ENCODE measurements at regions not wholly inside any gene's neighbourhood (a gene's known extent, or its start where the extent isn't known, plus 50 kb on each side); places are given as distances from the start of the nearest gene placed in this dataset.
"Not testable (repeated sequence)": the region's sequence is repeated elsewhere in the genome, so short reads cannot be mapped to it uniquely, and the experiment has no call there.

DNA sequence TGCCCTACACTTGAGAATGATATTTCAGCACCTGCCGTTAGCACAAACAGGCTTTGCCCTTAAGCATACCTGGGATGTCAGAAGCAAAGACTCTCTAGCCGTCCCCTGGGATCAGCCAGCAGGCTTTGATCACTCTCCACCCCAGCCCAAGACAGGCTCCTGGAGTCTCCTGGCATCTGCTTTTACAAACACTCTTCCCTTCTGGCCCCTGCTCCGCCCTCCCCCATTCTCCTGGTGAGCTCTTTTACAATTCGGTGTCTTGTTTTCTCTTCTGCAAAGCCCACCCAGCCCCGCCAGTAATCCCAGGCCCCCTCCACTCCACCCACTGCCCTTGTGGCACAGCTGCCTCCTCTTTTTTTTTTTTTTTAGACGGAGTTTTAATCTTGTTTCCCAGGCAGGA is 50.4 kb downstream of the KATNIP start:
- Histone ChIP-seq H3K9me3 (ENCODE audit: insufficient read depth, low read depth, low read length) (no peaks in the 10 kb centered on the region), H3K4me1 (ENCODE audit: insufficient read depth, low read length) (peaks cover 20% of the 10 kb centered on the region), H3K9ac (ENCODE audit: low read depth, low read length) (no peak overlapping the region), H3K36me3 (ENCODE audit: insufficient read depth, low read length) (no peaks in the 10 kb centered on the region), H3K27ac (ENCODE audit: low read depth, low read length) (no peak overlapping the region), H3K4me3 (ENCODE audit: low read length) (no peak overlapping the region), H3K27me3 (ENCODE audit: insufficient read depth, low read length) (no peaks in the 10 kb centered on the region)
- WGBS = 26% methylated on average over 6 of the region's 6 CpGs

DNA sequence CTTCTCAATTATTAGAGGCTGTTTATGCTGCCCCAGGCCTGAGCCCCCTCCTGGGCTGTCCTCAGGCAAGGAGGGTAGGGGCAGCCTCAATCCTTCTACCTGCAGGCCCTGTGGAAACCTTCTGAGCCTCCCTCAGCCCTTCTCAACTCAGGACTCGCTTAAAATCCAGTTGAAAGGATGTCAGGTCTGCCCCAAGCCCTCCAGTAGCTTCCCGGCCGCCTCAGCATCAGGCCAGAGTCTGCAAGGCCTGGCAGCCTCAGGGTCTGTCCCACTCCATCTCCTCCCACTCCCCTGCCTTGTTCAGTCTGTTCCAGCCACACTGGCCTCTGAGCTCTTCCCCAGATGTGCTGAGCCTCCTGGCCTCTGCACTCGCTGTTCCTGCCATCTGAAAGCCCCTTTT is 52.2 kb downstream of the KATNIP start:
- no peaks in the 10 kb centered on the region for H3K27me3 ChIP-seq (ENCODE audit: insufficient read depth, low read length)
- H3K9me3 ChIP-seq (ENCODE audit: insufficient read depth, low read depth, low read length) = no peaks in the 10 kb centered on the region
- H3K4me1 ChIP-seq (ENCODE audit: insufficient read depth, low read length) = peaks cover 20% of the 10 kb centered on the region
- H3K36me3 ChIP-seq (ENCODE audit: insufficient read depth, low read length) = no peaks in the 10 kb centered on the region
- H3K4me3 ChIP-seq (ENCODE audit: low read length) = no peak overlapping the region
- H3K27ac ChIP-seq (ENCODE audit: low read depth, low read length) = no peak overlapping the region
- 94% methylated on average over 4 of the region's 4 CpGs for WGBS
- no peak overlapping the region for H3K9ac ChIP-seq (ENCODE audit: low read depth, low read length)

DNA sequence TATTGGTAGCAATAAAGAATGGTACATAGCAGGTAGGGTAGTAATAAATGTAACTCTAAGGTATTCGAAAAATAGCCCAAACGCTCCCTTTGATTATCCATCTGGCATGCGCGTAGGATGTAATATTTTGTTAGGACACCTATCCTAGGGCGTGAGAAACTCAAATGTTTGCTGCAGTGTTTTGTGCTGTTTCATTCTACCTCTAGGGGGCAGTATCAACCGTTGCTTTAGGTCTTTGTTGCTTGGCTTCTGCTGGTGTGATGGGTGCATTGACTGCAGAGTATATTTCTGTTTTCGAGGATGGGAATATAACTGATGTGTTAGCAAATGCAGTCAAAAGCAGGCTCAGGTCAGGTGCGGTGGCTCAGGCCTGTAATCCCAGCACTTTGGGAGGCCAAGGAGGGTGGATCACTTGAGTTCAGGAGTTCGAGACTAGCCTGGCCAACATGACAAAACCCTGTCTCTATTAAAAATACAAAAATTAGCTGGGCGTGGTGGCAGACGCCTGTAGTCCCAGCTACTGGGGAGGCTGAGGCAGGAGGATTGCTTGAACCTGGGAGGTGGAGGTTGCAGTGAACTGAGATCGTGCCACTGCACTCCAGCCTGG is 55.7 kb downstream of the KATNIP start:
- WGBS = 74% methylated on average over 11 of the region's 12 CpGs
- H3K27ac ChIP-seq (ENCODE audit: low read depth, low read length); H3K9ac ChIP-seq (ENCODE audit: low read depth, low read length); H3K9me3 ChIP-seq (ENCODE audit: insufficient read depth, low read depth, low read length); H3K4me3 ChIP-seq (ENCODE audit: low read length); H3K27me3 ChIP-seq (ENCODE audit: insufficient read depth, low read length); H3K36me3 ChIP-seq (ENCODE audit: insufficient read depth, low read length): not testable (repeated sequence)
- peaks cover 11% of the 10 kb centered on the region; the same call in 1 of the 2 replicates for H3K4me1 ChIP-seq (ENCODE audit: insufficient read depth, low read length)

DNA sequence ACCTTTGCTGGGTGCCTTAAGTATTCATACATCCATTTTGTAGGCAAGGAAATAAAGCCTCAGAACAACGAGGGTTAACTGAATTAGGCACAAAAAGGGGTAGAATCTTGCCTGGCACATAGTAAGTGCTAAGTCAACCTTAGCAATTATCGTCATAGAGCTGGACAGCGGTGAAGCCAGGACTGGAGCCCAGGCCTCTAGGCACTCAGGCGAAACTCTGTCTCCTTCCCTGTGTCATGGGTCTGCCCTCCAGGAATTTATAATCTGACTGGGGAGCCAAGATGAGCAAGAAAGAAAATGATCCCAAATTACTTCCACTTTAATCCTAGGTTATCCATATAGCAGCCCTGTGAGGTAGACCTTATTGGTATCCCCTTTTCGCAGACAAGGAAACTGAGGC is 61.4 kb downstream of the KATNIP start:
- Histone ChIP-seq H3K9me3 (ENCODE audit: insufficient read depth, low read depth, low read length) (no peaks in the 10 kb centered on the region), H3K4me3 (ENCODE audit: low read length) (no peak overlapping the region), H3K9ac (ENCODE audit: low read depth, low read length) (no peak overlapping the region), H3K4me1 (ENCODE audit: insufficient read depth, low read length) (peaks cover 4% of the 10 kb centered on the region; the same call in 1 of the 2 replicates), H3K36me3 (ENCODE audit: insufficient read depth, low read length) (no peaks in the 10 kb centered on the region), H3K27me3 (ENCODE audit: insufficient read depth, low read length) (no peaks in the 10 kb centered on the region), H3K27ac (ENCODE audit: low read depth, low read length) (no peak overlapping the region)
- 94% methylated on average over 5 of the region's 5 CpGs for WGBS

DNA sequence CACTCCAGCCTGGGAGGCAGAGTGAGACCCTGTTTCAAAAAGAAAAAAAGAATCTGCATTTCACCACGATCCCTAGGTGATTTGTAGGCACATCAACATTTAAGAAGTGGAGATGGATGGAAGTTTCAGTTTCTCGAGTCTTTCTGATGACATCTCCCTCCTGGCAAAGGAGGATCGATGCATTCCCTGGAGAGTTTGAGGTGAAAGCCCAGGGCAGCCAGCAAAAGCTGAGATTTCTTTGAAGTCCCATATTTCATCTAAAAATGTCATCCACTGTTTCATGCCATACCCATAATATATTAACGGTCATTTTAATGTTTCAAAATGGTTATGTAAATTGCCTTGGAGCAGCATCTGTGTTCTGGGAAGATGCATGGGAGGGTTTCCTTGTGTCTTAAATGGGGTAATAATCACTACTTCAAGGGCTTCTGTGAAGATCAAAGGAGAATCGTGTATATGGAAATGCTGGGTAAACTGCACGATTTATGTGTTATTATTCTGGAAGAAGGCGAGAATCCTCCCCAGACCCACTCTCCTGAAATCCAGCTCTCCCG is 63.4 kb downstream of the KATNIP start:
- H3K27ac ChIP-seq (ENCODE audit: low read depth, low read length) = no peak overlapping the region
- H3K9ac ChIP-seq (ENCODE audit: low read depth, low read length) = no peak overlapping the region
- H3K27me3 ChIP-seq (ENCODE audit: insufficient read depth, low read length) = no peaks in the 10 kb centered on the region
- 93% methylated on average over 7 of the region's 8 CpGs for WGBS
- peaks cover 4% of the 10 kb centered on the region; the same call in 1 of the 2 replicates for H3K4me1 ChIP-seq (ENCODE audit: insufficient read depth, low read length)
- no peak overlapping the region for H3K4me3 ChIP-seq (ENCODE audit: low read length)
- no peaks in the 10 kb centered on the region for H3K36me3 ChIP-seq (ENCODE audit: insufficient read depth, low read length)
- no peaks in the 10 kb centered on the region for H3K9me3 ChIP-seq (ENCODE audit: insufficient read depth, low read depth, low read length)

DNA sequence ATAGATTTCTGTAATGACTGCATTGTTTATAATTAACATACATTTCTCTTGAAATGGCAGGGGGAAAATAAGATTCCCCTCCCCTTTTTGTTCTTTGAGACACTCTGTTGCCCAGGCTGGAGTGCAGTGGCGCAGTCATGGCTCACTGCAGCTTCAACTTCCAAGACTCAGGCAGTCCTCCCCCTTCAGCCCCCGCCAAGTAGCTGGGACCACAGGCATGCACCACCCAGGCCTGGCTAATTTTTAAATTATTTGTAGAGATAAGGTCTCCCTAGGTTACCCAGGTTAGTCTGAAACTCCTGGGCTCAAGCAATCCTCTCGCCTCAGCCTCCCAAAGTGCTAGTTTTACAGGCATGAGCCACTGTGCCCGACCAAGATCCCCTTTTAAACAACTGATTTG is 67.7 kb downstream of the KATNIP start:
- 87% methylated on average over 4 of the region's 4 CpGs for WGBS

DNA sequence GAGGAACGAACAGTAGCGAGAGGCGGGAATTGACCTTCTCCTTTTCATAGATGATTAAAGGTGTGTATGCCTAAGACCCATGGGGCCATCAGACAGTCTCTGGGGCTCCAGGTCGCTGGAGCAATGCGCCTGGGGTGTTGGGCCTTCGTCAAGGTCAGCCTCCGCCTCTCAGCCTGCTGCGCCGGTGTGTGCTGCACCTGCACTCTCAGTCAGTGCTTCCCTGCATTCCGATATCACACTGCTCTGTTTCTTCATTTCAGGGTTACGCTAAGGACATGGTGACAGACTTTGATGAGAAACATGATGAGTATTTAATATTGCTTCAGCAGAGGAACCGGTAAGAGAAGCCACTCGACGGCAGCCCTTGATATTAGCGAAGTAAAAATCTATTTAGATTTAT is 68.2 kb downstream of the KATNIP start:
- Histone ChIP-seq H3K9ac (ENCODE audit: low read depth, low read length) (no peak overlapping the region), H3K4me1 (ENCODE audit: insufficient read depth, low read length) (no peaks in the 10 kb centered on the region), H3K36me3 (ENCODE audit: insufficient read depth, low read length) (peaks cover 5% of the 10 kb centered on the region; the same call in 1 of the 2 replicates), H3K4me3 (ENCODE audit: low read length) (no peak overlapping the region), H3K27me3 (ENCODE audit: insufficient read depth, low read length) (no peaks in the 10 kb centered on the region), H3K9me3 (ENCODE audit: insufficient read depth, low read depth, low read length) (no peaks in the 10 kb centered on the region), H3K27ac (ENCODE audit: low read depth, low read length) (no peak overlapping the region)
- WGBS = 95% methylated on average over 15 of the region's 15 CpGs

More for the DNA sequence above, 67.7 kb downstream of the KATNIP start:
- H3K27ac ChIP-seq (ENCODE audit: low read depth, low read length) = no peak overlapping the region
- H3K27me3 ChIP-seq (ENCODE audit: insufficient read depth, low read length) = no peaks in the 10 kb centered on the region
- H3K36me3 ChIP-seq (ENCODE audit: insufficient read depth, low read length) = peaks cover 5% of the 10 kb centered on the region; the same call in 1 of the 2 replicates
- no peaks in the 10 kb centered on the region for H3K9me3 ChIP-seq (ENCODE audit: insufficient read depth, low read depth, low read length)
- no peak overlapping the region for H3K4me3 ChIP-seq (ENCODE audit: low read length)
- no peaks in the 10 kb centered on the region for H3K4me1 ChIP-seq (ENCODE audit: insufficient read depth, low read length)
- H3K9ac ChIP-seq (ENCODE audit: low read depth, low read length) = no peak overlapping the region

DNA sequence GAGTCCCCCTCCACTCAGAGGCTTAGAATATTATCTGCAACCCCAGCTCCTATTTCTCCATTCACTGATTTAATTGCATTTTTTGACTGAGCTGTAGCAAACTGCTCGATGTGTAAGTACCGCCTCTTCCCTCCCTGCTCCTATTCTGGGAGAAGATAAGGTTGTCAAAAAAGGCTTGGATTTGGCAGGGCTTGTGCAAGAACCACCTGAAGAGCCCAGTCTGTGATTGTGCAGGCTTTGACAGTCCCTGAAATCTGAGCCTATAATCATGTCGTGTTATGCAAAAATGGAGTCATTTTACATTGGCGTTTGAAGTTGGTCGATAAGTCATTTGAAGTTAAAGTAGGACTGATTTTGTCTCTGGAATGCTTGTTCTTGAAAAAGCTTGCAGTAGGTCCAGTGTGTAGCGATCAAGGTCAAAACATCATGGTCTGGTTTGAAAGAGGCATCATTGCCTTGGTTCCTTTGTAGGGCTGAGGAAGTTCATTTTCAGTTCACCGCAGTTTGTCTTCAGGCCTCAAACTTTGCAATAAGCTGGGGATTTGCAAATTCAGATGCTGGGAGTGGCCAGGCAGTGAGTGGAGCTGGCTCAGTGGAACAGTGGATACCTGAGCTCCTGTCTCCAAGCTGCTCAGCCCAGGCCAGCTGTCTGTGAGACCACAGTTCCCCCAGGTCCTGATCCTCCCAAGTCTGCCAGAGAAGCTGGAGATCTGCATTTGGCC is 68.8 kb downstream of the KATNIP start:
- Histone ChIP-seq H3K27me3 (ENCODE audit: insufficient read depth, low read length) (no peaks in the 10 kb centered on the region), H3K4me1 (ENCODE audit: insufficient read depth, low read length) (no peaks in the 10 kb centered on the region), H3K9me3 (ENCODE audit: insufficient read depth, low read depth, low read length) (no peaks in the 10 kb centered on the region), H3K36me3 (ENCODE audit: insufficient read depth, low read length) (peaks cover 5% of the 10 kb centered on the region; the same call in 1 of the 2 replicates), H3K27ac (ENCODE audit: low read depth, low read length) (no peak overlapping the region), H3K9ac (ENCODE audit: low read depth, low read length) (no peak overlapping the region), H3K4me3 (ENCODE audit: low read length) (no peak overlapping the region)
- 86% methylated on average over 7 of the region's 7 CpGs for WGBS

DNA sequence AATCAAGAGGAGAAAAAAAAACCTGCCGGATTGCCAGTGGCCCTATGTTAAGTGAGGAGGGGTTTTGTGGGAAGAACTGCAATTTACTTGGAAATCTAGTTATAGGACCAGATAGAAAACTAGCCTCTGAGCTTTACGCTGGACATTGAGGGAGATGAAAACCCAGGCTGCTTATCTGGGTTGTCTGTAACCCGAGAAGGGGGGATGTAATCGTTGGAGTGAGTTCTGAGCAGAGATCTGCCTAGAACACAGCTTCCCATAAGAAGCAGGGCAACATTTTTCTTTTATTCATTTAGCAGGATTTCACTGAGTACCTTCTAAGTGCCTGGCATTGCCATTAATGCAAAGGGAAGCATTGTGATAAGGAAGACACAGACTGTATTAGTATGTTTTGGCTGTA is 70.6 kb downstream of the KATNIP start:
- Histone ChIP-seq H3K4me1 (ENCODE audit: insufficient read depth, low read length) (no peaks in the 10 kb centered on the region), H3K27ac (ENCODE audit: low read depth, low read length) (no peak overlapping the region), H3K9me3 (ENCODE audit: insufficient read depth, low read depth, low read length) (no peaks in the 10 kb centered on the region), H3K27me3 (ENCODE audit: insufficient read depth, low read length) (no peaks in the 10 kb centered on the region), H3K9ac (ENCODE audit: low read depth, low read length) (no peak overlapping the region), H3K36me3 (ENCODE audit: insufficient read depth, low read length) (peaks cover 5% of the 10 kb centered on the region; the same call in 1 of the 2 replicates), H3K4me3 (ENCODE audit: low read length) (no peak overlapping the region)
- 81% methylated on average over 4 of the region's 4 CpGs for WGBS

DNA sequence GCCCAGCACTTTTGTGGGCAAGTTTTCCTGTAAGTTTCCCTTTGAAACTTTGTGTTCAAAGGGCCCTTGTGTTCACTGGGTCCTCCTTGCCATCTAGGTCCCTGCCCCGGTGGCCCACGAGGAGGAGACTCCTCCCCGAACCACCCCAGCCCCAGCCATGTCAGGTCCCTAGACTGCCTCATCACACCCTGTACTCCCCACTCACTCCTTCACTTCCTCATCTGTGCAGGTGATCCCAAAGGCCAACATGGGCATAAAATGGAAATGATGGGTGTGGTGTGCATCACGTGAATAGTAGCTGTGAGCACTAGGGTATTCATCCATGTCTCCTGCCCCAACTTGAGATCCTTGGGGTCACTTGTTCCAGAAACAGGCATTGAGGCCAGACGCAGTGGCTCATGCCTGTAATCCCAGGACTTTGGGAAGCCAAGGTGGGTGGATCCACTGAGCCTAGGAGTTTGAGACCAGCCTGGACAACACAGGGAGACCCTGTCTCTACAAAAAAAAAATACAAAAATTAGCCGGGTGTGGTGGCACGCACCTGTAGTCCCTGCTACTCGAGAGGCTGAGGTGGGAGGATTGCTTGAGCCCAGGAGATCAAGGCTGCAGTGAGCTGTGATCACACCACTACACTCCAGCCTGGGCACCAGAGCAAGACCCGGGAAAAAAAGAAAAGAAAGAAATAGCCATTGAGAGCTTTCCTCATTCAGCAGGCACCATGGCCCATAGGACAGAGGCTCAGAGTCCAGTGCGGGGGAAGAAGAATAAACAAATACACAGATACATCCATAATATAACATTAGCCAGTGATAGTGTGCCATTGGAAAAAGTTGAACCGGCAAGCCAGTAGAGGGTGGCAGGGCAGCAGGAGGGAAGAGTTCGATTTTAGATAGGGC is 74.5 kb downstream of the KATNIP start:
- H3K9ac ChIP-seq (ENCODE audit: low read depth, low read length) = no peak overlapping the region
- peaks cover 5% of the 10 kb centered on the region; the same call in 1 of the 2 replicates for H3K36me3 ChIP-seq (ENCODE audit: insufficient read depth, low read length)
- WGBS = 96% methylated on average over 10 of the region's 12 CpGs
- no peaks in the 10 kb centered on the region for H3K9me3 ChIP-seq (ENCODE audit: insufficient read depth, low read depth, low read length)
- H3K27me3 ChIP-seq (ENCODE audit: insufficient read depth, low read length) = no peaks in the 10 kb centered on the region
- no peak overlapping the region for H3K27ac ChIP-seq (ENCODE audit: low read depth, low read length)
- 0 out of 2 replicates have a peak, but pooled peaks cover 8% of the 10 kb centered on the region for H3K4me1 ChIP-seq (ENCODE audit: insufficient read depth, low read length)
- H3K4me3 ChIP-seq (ENCODE audit: low read length) = no peak overlapping the region

All from HUES64 (cell line).